Heart right ventricle (tissue), 16 donors: ENCODE measurements at regions not wholly inside any gene's neighbourhood (a gene's known extent, or its start where the extent isn't known, plus 50 kb on each side); places are given as distances from the start of the nearest gene placed in this dataset.
A peak's percentile ranks its signal among the peaks of the same experiment; 100 is the strongest.
"Not testable (repeated sequence)": the region's sequence is repeated elsewhere in the genome, so short reads cannot be mapped to it uniquely, and the experiment has no call there.

Experiments
- ATAC-seq, 8 donors: fragments of 200-7000 bp; cut with Tn5 transposase; one replicate each; pipeline ENCODE4 v1.9.1; 2020; ENCODE audit warnings: mild to moderate bottlenecking in 8 of 8, moderate library complexity in 8 of 8, moderate number of reproducible peaks in 1 of 8
- DNase-seq, 2 donors: peaks; one replicate each; pipeline ENCODE4 v3.0.0-alpha.2; 2020
- H3K27ac ChIP-seq, 10 donors: fragments of 200-600 bp; sonication (generic) in 2 of 10; one replicate each; pipeline versions ENCODE4 v1.5.0 to v1.8.0; 2020 to 2022; ENCODE audit warnings: mild to moderate bottlenecking in 3 of 10
- H3K27me3 ChIP-seq, 7 donors: fragments of 200-600 bp; one replicate each; pipeline ENCODE4 v1.8.0; 2021 to 2022; ENCODE audit warnings: mild to moderate bottlenecking in 2 of 7
- H3K36me3 ChIP-seq, 9 donors: fragments of 200-600 bp; sonication (generic) in 1 of 9; one replicate each; pipeline versions ENCODE4 v1.5.0 to v1.8.0; 2020 to 2022; ENCODE audit warnings: mild to moderate bottlenecking in 2 of 9
- H3K4me1 ChIP-seq, 9 donors: fragments of 200-600 bp; sonication (generic) in 1 of 9; one replicate each; pipeline versions ENCODE4 v1.5.0 to v1.8.0; 2020 to 2022; ENCODE audit warnings: mild to moderate bottlenecking in 4 of 9
- H3K4me3 ChIP-seq, 10 donors: fragments of 200-600 bp; sonication (generic) in 2 of 10; one replicate each; pipeline versions ENCODE4 v1.5.0 to v1.8.0; 2020 to 2022; ENCODE audit warnings: mild to moderate bottlenecking in 7 of 10, moderate library complexity in 2 of 10
- H3K9me3 ChIP-seq, 11 donors: fragments of 200-600 bp in 10 of 11; sonication (generic) in 2 of 11; one replicate each; pipeline versions ENCODE4 v1.5.0 to v1.8.0; 2013 to 2022; ENCODE audit warnings: mild to moderate bottlenecking in 2 of 11, control low read depth in 1 of 11, moderate library complexity in 1 of 11
- CTCF ChIP-seq, 9 donors: fragments of 200-600 bp; sonication (generic) in 2 of 9; IDR thresholded peaks; one replicate each; pipeline versions ENCODE4 v1.5.0 to v1.8.0; 2021 to 2022; ENCODE audit warnings: antibody characterized with exemption in 9 of 9, mild to moderate bottlenecking in 5 of 9, moderate library complexity in 1 of 9
- WGBS, 2 donors: extraction: QIAGEN DNeasy Blood & Tissue Kit; methylation state at CpG; one replicate each; pipeline ENCODE4 v1.1.7; 2013; ENCODE audit warnings: inconsistent platforms in 1 of 2; 5-methylcytosine and 5-hydroxymethylcytosine counted together
- intact Hi-C, 10 donors: fragments of 100-400 bp; cut with DNase I; formaldehyde crosslinking; loops; one replicate each; pipeline versions ENCODE4 v1.11.1 to v1.14.2; 2022
- donor health status: Arrhythmogenic right ventricular cardiomyopathy.
- donor health status: ischemic (EF 13 %, LVEDD 7.1; RV severe dilation, severe dysfunction).
- donor health status: healthy with polysubstance abuse.
- donor health status: DM: no; HTN: yes; CAD: no.
- donor health status: DM: no; HTN: no; CAD: no.
- donor health status: ischemic (EF 25% LVEDD 6.9; RV normal size, moderate dysfunction).
- donor health status: ischemic (EF 25% LVEDD 5.7; RV mildly dilated, moderate dysfunction).
- donor health status: healthy.
- donor health status: DM: yes; HTN: yes; CAD: no.
- donor health status: Ischemic cardiomyopathy.
- donor health status: ischemic (EF 35%, LVEDD 5.7; RV mildly dilated, moderate dysfunction).
- donor health status: nonischemic (EF 11% LVEDD 7.7; RV severe dilation, severe dysfunction).
- donor health status: DM: yes; HTN: yes; CAD: no.
- donor health status: PGD.
- donor health status: ischemic (EF 29% LVEDD 5.4; RV normal size, mild dysfunction).
- donor health status: nonischemic (EF 23%, LVEDD 6.1; RV moderate dilation, normal function).

GRCh38 chr7:142494021-142494420, 236.2 kb upstream of the PRSS58 start:
- no peak overlapping the region for H3K4me3 ChIP-seq
- intact Hi-C loops = no loop called here
- ATAC-seq = no peak
- 74 to 79% methylated on average over 2 of the region's 2 CpGs for WGBS, 2 donors
- no peak for TF ChIP-seq CTCF (IDR thresholded peaks at IDR 0.05)
- H3K36me3 ChIP-seq = no peaks in the 10 kb centered on the region
- no peaks in the 10 kb centered on the region for H3K9me3 ChIP-seq
- peaks cover 0 to 13% (median 0%) of the 10 kb centered on the region in 9 donors for H3K4me1 ChIP-seq
- H3K27me3 ChIP-seq = peaks cover 0 to 36% (median 14%) of the 10 kb centered on the region in 7 donors
- DNase-seq = no peak
- no peak overlapping the region for H3K27ac ChIP-seq

GRCh38 chr7:142488842-142489241, 231.0 kb upstream of the PRSS58 start:
- TF ChIP-seq CTCF (IDR thresholded peaks at IDR 0.05) = no peak
- 90 to 93% methylated on average over 7 of the region's 7 CpGs for WGBS, 2 donors
- ATAC-seq = no peak
- Histone ChIP-seq H3K27ac (no peak overlapping the region), H3K4me1 (peaks cover 0 to 7% (median 0%) of the 10 kb centered on the region in 9 donors), H3K27me3 (peaks cover 0 to 9% (median 0%) of the 10 kb centered on the region in 7 donors), H3K4me3 (no peak overlapping the region), H3K9me3 (no peaks in the 10 kb centered on the region), H3K36me3 (no peaks in the 10 kb centered on the region)
- intact Hi-C loops = no loop called here
- DNase-seq = no peak

- Histone ChIP-seq H3K27me3 (peaks cover 0 to 9% (median 0%) of the 10 kb centered on the region in 7 donors), H3K4me3 (no peak overlapping the region), H3K27ac (no peak overlapping the region), H3K9me3 (no peaks in the 10 kb centered on the region), H3K36me3 (no peaks in the 10 kb centered on the region), H3K4me1 (peaks cover 0 to 7% (median 0%) of the 10 kb centered on the region in 9 donors)
- intact Hi-C loops = no loop called here
- ATAC-seq = peak in 5 of 8 donors; percentile 21 to 40 (median 31)
- DNase-seq = no peak
- no peak for TF ChIP-seq CTCF (IDR thresholded peaks at IDR 0.05)
- WGBS, 2 donors = 67 to 73% methylated on average over 10 of the region's 10 CpGs
These were observed 230.3 kb upstream of the PRSS58 start for GRCh38 chr7:142488036-142488633.

GRCh38 chr7:142487565-142487964, 229.7 kb upstream of the PRSS58 start:
- H3K27ac ChIP-seq, H3K27me3 ChIP-seq, H3K4me3 ChIP-seq, H3K4me1 ChIP-seq, H3K36me3 ChIP-seq, H3K9me3 ChIP-seq, DNase-seq, intact Hi-C loops, ATAC-seq: not testable (repeated sequence)
- 60 to 63% methylated on average over 4 of the region's 4 CpGs for WGBS, 2 donors

GRCh38 chr7:142487124-142487523, 229.3 kb upstream of the PRSS58 start:
- intact Hi-C loops = no loop called here
- no peak overlapping the region for H3K27ac ChIP-seq
- no peak overlapping the region for H3K4me3 ChIP-seq
- no peaks in the 10 kb centered on the region for H3K9me3 ChIP-seq
- H3K36me3 ChIP-seq = no peaks in the 10 kb centered on the region
- H3K27me3 ChIP-seq = peaks cover 0 to 12% (median 0%) of the 10 kb centered on the region in 7 donors
- TF ChIP-seq CTCF (IDR thresholded peaks at IDR 0.05) = no peak
- DNase-seq = no peak
- ATAC-seq = no peak
- WGBS, 2 donors = 51 to 57% methylated on average over 4 of the region's 4 CpGs
- peaks cover 0 to 7% (median 0%) of the 10 kb centered on the region in 9 donors for H3K4me1 ChIP-seq
